Inflammatory macrophage (primary cell): ENCODE measurements at regions not wholly inside any gene's neighbourhood (a gene's known extent, or its start where the extent isn't known, plus 50 kb on each side); places are given as distances from the start of the nearest gene placed in this dataset.

Source experiments
- DNase-seq, 2 donors: peaks; one replicate each; pipeline ENCODE4 v3.0.0-alpha.2; 2020 to 2022

DNA sequence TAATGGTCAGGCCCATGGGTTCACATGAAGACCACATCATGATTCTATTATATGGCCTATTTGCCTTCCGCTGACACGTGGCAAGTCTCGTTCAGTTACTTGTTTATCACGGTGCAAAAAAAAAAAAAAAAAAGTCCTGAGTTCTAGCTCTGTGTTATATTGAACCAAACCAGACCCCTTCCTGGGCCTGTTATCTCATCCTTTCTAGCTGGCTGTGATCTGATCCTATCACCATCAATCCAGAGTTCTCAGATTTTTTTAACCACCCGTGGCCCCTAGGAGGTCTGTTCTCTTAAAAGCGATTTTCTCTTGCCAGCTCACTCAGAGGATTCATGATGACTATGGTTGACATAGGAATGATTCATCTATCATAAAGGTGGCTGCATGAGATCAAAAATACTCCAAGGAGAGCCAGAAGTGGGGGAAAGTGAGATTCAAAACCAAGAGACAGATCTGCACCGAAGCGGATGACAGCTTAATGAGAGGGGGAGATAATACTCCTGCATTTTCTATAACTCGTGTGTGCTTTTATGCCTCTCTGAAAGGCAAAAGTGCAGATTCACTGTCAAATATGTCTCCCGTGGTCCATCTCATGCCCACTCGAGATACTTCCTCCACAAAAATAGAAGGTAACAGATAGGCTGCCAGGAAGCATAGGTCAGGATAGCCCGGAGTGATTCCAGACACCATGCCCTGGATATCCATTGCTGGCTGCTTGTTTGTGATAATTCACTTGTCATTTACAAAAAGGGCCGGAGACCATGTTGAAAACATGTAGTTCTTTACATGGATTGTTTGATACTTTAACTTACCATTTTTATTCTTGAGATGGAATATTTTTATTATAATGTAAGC, 505.7 kb upstream of the KLHL29 start:
- DNase-seq: no peak

DNA sequence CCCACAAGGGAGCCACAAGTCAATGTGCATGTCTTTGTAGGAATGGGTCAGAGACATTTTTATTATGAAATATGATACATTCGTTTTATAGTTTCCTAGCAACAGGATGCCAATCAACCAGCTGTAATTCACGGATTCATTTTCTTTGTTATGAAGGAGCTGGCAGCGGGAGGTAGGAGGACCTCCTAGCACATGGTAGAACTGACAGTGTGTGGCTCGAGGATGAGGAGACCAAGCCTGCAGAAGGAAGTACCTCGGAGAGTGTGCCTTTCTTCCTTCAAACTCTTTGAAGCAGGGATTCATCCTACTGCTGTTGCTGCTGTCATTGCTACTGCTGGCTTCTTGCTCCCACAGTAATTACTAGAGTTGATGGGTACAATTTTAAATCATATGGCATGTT, 504.8 kb upstream of the KLHL29 start:
- no peak for DNase-seq

- DNase-seq: no peak
These were observed 503.0 kb upstream of the KLHL29 start for GRCh38 chr2:22882011-22882410.

DNA sequence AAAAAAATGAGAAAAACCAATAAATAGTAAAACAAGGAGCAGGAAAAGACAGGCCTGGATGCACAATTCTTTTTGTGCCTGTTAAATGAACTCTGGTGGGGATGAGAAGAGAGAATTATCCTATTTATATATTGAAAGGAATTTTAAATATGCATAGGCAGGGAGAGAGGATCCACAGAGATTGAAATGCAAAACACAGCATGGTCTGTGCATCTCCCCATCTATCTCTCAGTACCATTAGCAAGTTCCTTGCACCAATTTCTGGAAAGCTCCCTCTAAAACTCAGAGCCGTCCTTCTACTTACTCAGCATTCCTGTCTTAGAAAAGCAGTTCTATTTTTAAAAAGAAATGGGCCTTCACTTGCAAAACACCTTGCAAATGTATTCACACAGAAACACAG, 502.3 kb upstream of the KLHL29 start:
- no peak for DNase-seq

DNA sequence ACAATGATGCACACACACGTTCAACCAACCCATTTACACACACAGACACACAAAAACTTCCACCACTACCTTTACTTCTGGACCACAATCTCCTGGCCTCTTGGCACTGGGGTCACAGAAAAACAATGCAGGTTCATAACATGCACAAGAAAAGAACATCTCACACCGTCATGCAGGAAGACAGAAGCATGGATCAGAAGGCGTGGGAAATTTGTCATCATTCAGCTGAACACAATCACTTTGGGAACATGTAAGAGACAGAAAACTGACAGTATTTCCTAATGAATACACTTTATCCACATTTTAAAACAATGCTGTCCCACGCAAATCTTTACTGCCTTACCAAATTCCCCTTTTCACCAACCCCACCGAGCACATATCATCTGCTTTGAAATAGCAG, 501.9 kb upstream of the KLHL29 start:
- DNase-seq: no peak

GRCh38 chr2:22885245-22885644, 499.7 kb upstream of the KLHL29 start:
- DNase-seq: no peak

- DNase-seq: no peak
These were observed 497.6 kb upstream of the KLHL29 start for GRCh38 chr2:22887426-22887825.

DNA sequence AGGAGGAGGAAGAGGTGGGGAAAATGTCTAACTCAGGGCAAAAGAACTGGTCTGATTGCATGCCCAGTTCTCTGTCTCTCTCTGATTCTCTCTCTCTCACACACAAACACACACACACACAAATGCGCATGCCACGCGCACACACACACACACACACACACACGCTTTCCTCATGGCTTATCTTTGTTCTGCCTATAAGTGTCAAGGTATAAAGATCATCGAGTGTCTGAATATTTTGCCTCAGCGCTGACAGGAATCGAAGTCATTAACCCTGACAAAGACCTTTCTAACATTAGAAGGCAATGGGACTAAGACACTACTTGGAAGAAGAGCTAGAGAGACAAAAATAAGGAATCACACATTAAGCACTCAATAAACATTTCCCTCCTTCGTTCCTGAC, 497.1 kb upstream of the KLHL29 start:
- no peak for DNase-seq

DNA sequence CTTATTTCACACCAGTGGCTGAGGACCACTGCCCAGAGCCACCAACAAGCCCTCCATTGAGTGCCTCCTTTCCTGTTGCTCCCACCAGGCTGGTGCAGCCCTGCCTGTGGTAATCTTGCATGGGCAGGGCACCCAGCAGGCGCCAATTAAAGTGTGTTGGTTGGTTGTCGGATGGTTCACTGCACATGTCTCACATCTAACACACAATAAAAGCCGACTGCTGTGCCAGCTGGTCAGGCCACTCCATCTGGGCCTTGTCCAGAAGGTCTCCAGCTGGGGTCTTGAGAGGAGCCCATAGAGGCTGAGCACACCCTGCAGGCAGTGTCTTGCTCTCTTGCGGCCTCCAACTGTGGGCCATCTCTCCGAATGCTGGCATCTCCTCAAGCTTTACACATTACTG, 494.8 kb upstream of the KLHL29 start:
- no peak for DNase-seq

- DNase-seq: no peak
These were observed 491.0 kb upstream of the KLHL29 start for GRCh38 chr2:22893761-22894517.

- no peak for DNase-seq
These were observed 490.2 kb upstream of the KLHL29 start for GRCh38 chr2:22894761-22895160.

GRCh38 chr2:22897428-22897827, 487.6 kb upstream of the KLHL29 start:
- DNase-seq: no peak

- no peak for DNase-seq
These were observed 484.3 kb upstream of the KLHL29 start for GRCh38 chr2:22900674-22901073.

DNA sequence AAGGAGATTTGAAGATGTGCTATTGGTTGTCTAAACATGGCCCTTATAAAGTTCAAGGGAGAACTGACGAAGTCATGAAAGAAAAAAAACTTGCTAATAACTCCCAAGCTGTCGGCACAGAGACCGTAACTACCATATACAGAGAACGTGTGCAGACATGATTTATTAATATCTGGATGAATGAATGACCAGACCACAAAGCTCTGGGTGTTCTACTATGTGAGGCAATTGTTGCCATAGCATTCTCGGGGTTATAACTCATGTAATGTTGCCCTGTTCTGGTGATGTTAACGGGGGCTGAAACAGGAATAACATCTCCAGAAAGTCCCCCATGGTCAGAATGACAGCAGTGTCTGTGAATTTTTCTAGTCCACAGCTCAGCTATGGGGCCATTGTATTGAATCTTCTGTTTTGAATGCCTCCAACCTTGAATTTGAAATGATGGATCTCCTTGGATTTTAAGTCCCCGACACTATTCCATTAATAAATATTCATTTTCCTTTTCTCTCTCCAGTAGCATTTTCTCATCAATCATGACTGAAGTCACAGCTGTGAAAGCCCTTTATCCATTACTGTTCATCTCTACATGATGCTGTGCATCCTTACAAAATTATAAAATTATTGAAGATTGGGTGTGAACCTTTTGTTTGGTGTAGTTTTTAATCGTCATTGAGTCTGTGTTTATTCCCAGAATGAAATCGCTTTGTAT, 483.4 kb upstream of the KLHL29 start:
- no peak for DNase-seq

DNA sequence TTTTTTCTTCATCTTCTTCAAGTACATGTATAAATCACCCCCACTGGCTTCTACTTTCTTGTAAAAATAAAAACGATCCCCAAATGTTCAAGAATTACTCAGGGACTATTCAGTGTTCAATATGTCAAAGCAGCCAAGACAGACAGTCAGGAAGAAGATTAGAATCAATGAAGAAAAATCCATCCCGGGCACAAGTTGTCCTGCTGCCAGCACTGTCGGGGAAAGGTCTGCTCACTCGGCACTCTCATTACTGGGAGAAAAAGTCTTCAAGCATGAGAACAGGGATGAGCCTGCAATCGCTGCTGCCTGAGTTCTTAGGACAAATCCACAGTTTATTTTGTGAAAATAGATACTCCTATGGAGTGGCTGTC, 482.8 kb upstream of the KLHL29 start:
- DNase-seq: no peak

DNA sequence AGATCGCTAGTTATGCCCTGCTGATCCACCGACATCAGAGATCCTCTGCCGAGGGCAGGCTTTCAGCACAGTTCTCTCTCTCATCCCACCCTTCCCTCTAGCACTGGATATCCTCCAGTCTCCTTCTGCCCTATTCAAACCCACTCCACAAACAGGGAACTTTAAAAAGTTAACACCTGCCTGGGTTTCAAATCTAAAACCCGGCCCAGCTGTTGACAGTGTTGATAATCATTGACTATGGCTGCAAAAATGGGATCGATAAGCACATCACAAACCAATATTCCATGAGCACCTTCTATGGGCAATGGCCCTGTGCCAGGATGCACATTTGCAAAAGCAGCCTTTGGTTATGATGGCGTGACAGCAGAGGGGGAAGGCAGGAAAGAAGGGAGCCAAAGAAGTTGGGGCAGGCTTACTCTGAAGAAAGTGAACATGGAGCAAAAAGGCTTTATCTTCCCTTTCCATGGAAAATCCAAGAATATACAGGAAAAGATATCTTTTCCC, 482.3 kb upstream of the KLHL29 start:
- no peak for DNase-seq

- DNase-seq: no peak
These were observed 481.4 kb upstream of the KLHL29 start for GRCh38 chr2:22903616-22904015.

GRCh38 chr2:22904126-22904684, 480.8 kb upstream of the KLHL29 start:
- peak in 1 of 2 donors; percentile 5 for DNase-seq

DNA sequence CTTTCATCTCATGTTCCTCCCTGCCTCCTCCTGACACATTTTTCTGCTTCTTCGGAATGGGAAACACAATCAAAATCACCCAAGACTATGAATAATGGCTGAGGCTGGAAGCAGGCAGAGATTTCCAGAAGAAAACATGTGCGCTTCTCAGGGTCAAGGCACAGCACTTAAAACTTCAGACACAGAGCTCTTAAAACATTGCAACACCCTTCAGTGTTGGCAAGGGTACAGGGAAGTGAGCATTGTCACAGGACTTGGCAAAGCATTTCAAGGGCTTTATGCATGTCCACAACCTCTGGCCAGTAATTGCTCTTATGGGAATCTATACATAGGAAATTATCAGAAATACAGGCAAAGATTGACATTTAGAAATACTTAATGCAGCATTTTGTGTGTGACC, 477.6 kb upstream of the KLHL29 start:
- no peak for DNase-seq

- no peak for DNase-seq
These were observed 472.6 kb upstream of the KLHL29 start for GRCh38 chr2:22912398-22912797.

- DNase-seq: no peak
These were observed 455.0 kb upstream of the KLHL29 start for GRCh38 chr2:22929998-22930397.

DNA sequence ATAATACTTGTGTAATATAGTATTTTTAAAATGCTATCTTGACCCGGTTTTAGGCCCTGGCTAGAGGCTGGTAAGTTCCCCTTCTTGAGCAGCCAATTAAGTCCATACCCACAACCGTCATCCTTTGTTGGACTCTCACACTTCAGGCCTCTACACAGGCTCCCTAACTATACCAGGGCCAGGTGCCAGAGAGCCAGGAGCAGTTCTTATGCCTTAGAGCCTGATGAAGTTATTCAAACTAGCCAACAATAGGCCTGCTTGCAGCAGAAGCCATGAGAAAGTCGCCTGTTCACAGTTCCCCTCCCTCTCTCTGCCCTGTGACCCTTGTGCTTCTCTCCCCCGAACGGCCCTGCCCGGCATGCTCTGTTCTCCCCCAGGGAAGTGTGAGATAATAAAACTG, 454.2 kb upstream of the KLHL29 start:
- DNase-seq: no peak

GRCh38 chr2:22932288-22932687, 452.7 kb upstream of the KLHL29 start:
- no peak for DNase-seq
